GF-D8 (cell line): ENCODE measurements at regions not wholly inside any gene's neighbourhood (a gene's known extent, or its start where the extent isn't known, plus 50 kb on each side); places are given as distances from the start of the nearest gene placed in this dataset.
A peak's percentile ranks its signal among the peaks of the same experiment; 100 is the strongest.
"Not testable (repeated sequence)": the region's sequence is repeated elsewhere in the genome, so short reads cannot be mapped to it uniquely, and the experiment has no call there.

Experiments used
- DNase-seq: peaks from one replicate; lab custom pipeline; 2025; lab: John Stamatoyannopoulos, UW

GRCh38 chr2:136324966-136325365 is 207.0 kb upstream of the CXCR4 start:
- DNase-seq, result peak; percentile 84

DNA sequence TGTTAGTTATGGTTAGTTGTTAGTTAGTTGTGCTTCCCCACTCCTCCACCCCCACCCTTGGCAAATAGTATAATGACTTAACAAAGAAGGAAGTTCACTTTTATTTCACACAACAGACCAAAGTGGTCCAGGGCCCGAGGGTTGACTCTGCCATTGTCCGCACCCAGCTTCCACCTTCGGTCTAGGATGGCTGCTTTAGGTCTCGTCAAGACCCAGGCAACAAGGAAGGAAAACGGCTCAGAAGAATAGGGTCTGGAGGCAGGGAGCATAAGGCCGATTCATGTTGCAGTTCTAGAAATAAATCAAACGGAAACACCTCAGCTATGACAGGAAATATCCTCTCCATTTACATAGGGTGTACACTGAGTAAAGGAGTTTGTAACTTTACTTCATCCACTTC is 206.0 kb upstream of the CXCR4 start:
- no peak for DNase-seq

- DNase-seq, result no peak
Observed at GRCh38 chr2:136323195-136323594, 205.2 kb upstream of the CXCR4 start.

GRCh38 chr2:136322428-136322827 is 204.5 kb upstream of the CXCR4 start:
- no peak for DNase-seq

DNA sequence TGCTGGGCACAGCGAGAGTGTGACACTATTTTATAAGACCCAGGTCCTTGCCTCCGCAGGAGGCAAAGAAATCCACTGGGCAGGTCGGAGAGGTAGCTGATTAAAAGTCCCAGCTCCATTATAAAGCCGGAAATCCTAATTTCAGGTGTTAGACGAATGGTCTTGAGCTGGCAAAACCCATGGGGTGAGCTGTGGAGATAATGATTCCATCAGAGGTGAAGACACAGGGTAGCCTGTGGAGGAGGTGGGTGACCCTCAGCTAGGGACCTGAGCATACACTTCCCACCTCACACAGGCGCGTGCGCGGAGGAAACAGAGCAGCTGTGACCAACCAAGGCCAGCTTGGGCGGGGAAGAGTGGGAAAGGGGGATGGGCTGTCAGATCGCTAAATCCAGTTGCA is 201.7 kb upstream of the CXCR4 start:
- no peak for DNase-seq

DNA sequence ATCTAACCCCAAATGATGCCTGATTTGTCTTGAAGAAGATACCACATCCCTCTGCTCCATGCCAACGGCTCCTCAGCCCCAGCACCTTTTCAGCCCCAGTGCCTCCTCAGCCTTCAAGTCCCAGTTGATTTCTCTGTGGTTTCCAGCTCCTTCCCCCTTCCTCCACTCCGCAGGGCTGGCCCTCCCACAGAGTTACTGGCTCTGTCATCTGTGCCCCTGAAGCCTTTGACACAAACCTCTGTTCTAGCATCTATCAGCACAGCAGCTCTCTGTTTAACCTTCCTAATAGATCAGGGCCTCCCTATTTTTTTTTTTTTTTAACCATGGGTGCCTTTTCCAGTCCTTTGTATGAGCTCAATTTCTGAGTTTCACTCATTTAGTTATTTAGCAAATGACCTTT is 201.3 kb upstream of the CXCR4 start:
- no peak for DNase-seq

DNA sequence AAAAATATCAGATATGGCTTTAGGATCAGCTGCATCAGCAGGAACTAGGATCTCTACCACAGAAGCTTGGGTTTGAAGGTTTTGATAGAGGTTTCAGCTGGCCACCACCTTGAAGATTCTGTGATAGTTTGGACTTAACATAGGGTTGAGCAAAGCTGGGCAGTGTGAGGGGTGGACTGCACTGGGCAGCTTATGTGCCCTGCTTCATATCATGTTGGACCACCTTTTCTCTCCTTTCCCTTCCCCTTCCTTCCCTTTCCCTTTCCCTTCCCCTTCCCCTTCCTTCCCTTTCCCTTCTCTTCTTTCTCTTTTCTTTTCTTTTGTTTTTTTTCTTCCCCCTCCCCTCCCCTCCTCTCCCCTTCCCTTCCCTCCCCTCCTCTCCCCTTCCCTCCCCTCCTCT is 196.3 kb upstream of the CXCR4 start:
- DNase-seq, result no peak

DNA sequence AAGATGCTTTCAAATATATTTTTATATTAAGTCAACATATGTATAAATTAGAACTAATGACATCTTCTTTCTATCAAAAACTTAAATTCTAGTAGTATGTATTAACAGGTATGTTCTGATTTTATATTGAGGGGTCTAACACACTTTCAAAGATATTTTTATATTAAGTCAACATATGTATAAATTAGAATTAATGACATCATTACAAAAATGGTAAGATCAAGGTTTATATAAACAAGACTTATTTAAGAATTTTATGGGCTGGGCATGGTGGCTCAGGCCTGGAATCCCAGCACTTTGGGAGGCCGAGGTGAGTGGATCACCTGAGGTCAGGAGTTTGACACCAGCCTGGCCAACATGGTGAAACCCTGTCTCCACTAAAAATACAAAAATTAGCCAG is 194.6 kb upstream of the CXCR4 start:
- DNase-seq, result not testable (repeated sequence)

DNA sequence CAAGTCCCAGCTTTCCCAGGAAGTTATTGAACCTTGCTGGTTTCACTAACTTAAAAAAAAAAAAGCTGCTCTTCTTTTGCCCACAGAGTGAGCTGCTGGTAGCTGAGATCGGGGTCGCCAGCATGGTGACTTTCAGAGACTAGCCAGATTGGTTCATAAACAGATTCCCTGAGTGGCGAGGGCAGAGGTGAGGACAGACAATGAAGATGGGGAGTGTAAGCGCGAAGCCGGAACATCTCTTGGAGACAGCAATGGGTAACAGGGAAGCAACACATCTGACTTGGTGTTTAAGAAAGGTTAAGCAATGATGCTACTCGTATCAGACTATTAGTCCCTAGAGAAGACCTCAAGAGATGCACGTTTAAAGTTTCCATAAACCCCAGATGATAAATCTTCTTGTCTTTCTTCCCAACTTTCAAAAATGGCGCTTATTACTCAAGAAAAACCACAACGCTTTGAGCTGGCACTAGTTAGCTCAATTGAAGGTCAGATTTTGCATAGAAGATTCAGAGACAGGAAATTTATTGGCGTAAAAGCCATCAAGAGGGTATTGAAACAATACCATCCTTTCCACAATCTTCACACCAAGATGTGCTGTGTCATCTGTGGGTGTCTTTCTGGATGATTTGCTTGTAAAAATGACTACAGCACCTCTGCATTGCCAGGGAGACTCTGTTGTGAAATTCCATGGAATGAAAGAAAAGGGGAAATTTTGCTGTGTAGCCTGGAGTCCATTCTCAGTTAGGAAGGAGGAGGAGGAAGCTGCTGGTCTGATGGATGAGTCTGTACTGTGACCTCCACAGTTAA is 193.1 kb upstream of the CXCR4 start:
- no peak for DNase-seq

DNA sequence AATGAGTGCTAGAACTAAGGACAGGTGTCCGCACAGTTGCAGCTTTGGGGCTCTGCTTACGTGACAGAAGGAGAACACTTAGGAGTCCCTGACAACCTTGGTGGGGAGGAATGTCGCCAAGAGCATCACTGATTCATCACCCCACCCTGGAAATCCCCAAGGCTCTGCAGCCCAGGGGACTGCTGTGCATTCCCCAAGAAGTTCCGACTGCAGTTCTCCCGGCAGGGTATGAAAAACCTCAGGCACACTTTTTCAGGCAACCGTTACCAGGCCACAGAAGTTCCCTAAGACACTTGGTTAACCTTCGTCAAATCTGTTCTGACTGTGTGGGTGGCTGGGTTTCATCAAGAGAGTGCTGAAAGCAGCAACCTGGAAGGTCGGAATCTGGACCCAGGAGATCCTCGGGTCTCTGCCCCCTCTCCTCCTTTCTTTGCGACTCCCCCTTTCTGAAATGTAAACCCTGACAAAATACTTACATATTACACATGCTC is 192.1 kb upstream of the CXCR4 start:
- no peak for DNase-seq

- no peak for DNase-seq
Observed at GRCh38 chr2:136308611-136309010, 190.7 kb upstream of the CXCR4 start.

DNA sequence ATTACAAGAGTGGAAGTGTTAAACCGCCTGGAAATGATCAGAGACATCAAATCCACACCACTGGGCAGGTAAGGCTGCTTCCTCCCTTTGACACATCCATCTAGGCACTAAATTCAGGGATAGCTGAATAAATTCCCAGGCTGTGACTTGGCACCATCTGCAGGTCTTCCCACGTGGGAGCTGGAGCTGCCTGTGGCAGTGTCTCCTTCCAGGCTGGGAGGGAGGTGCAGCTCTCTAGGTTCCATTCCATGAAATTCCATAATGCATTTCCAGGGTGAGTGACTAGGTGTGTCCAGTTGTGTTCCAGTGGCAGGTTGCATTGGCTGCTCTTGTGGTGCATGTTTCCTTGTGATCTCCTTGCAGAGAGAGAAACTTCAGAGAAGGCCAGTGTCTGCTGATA is 188.9 kb upstream of the CXCR4 start:
- no peak for DNase-seq

- no peak for DNase-seq
Observed at GRCh38 chr2:136305517-136306192, 187.7 kb upstream of the CXCR4 start.

DNA sequence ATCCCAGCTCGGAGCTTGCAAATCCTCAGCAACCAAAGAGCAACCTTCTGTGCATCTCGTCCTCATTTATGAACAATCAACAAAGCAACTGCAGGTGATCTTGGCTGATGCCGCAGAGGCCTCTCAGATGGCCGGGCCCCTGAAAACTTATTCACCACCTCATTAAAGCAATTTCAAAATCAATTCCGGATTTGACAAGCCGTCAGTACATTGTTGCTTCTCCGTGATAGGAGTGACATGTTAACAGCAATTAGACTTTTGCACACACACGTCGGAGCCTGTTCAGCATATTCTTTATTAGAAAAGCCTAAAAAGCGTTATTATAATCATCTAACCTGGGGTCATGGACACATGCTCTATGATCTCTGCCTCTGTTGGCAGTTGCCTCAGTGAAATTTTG is 183.1 kb upstream of the CXCR4 start:
- no peak for DNase-seq

DNA sequence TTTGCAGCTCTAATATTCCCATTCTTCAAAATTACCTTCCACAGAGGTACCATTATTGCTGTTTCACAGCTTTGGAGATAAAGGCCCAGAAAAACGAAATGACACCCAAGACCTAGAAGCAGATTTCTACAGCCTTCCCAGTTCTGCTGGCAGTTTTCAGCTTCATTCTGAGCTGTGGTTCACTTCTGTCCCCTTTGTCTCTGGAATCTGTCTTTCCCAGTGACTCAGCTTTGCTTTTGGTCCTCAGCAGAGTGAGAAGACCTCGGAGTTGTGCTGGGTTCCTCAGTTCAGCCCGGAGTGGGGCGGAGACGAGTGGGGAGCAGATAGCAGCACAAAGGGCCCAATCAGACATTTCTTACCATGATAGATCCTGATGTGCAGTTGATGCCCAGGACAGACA is 180.7 kb upstream of the CXCR4 start:
- no peak for DNase-seq

- no peak for DNase-seq
Observed at GRCh38 chr2:136297994-136298393, 180.0 kb upstream of the CXCR4 start.

GRCh38 chr2:136297312-136297711 is 179.4 kb upstream of the CXCR4 start:
- DNase-seq, result no peak

- DNase-seq, result no peak
Observed at GRCh38 chr2:136295168-136295567, 177.2 kb upstream of the CXCR4 start.

GRCh38 chr2:136291871-136292270 is 173.9 kb upstream of the CXCR4 start:
- DNase-seq, result no peak

DNA sequence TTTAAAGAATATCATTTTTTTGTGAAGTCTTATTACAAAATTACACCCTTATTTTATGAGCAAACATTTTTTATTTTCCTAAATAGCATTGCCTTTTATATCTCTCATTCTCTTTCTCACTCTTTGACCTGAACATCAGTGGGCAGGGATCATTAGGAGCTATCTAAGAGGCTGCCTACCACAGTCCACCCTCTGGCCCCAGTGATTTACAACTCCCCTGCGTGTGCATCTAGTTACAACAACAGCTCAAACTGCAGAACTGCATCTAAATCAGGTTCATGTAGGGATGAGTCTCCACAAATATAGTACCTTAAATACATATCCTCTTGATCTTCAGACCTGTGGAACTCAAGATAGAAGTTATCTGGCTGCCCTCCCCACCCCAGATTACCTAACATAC is 172.4 kb upstream of the CXCR4 start:
- DNase-seq, result no peak

DNA sequence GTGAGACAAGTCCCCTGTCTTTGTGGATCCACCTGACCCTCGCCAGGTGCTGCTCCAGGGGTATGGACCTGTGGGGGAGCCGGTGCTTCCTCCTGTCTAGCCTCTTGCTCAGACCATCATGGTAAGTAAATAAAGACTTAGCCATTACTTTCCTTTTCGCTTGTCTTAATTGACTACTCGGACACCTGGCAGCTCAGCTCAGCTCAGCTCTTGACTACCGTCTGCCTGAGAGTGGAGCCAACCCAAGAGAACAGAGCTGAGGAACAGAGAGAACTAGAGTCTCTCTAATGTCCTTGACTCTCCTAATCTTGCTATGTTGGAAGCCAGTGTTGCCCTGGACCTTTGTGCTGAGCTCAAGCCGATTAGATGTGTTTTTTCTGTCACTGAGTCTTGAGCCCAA is 170.3 kb upstream of the CXCR4 start:
- no peak for DNase-seq

GRCh38 chr2:136286423-136286822 is 168.5 kb upstream of the CXCR4 start:
- no peak for DNase-seq
